Right lobe of liver (tissue), 4 donors: ENCODE measurements at regions not wholly inside any gene's neighbourhood (a gene's known extent, or its start where the extent isn't known, plus 50 kb on each side); places are given as distances from the start of the nearest gene placed in this dataset.

Experiments used
- CTCF ChIP-seq, 4 donors: fragments of 200-600 bp in 3 of 4; fragments of 450-650 bp in 1 of 4; IDR thresholded peaks; one replicate each; pipeline versions ENCODE4 v1.5.1 to v1.8.0; 2016 to 2022; ENCODE audit warnings: antibody characterized with exemption in 4 of 4, mild to moderate bottlenecking in 2 of 4
- POLR2A ChIP-seq: fragments of 450-650 bp; IDR thresholded peaks from one replicate; pipeline ENCODE4 v1.6.1; 2017; ENCODE audit warnings: antibody characterized with exemption, mild to moderate bottlenecking
- donor health status: DM: no; HTN: no; CAD: no.
- donor health status: DM: no; HTN: no; CAD: no.
- donor health status: DM: no; HTN: yes; CAD: no.

- TF ChIP-seq CTCF (IDR thresholded peaks at IDR 0.05) = no peak
- TF ChIP-seq POLR2A = no peak
These were observed 856.9 kb upstream of the FRG1 start for GRCh38 chr4:189083769-189084168.
